AML-193 (cell line): ENCODE measurements at regions not wholly inside any gene's neighbourhood (a gene's known extent, or its start where the extent isn't known, plus 50 kb on each side); places are given as distances from the start of the nearest gene placed in this dataset.
A peak's percentile ranks its signal among the peaks of the same experiment; 100 is the strongest.
"Not testable (repeated sequence)": the region's sequence is repeated elsewhere in the genome, so short reads cannot be mapped to it uniquely, and the experiment has no call there.

Experiments
- DNase-seq, 2 experiments: peaks; one replicate each; lab custom pipeline; 2025; lab: John Stamatoyannopoulos, UW

DNA sequence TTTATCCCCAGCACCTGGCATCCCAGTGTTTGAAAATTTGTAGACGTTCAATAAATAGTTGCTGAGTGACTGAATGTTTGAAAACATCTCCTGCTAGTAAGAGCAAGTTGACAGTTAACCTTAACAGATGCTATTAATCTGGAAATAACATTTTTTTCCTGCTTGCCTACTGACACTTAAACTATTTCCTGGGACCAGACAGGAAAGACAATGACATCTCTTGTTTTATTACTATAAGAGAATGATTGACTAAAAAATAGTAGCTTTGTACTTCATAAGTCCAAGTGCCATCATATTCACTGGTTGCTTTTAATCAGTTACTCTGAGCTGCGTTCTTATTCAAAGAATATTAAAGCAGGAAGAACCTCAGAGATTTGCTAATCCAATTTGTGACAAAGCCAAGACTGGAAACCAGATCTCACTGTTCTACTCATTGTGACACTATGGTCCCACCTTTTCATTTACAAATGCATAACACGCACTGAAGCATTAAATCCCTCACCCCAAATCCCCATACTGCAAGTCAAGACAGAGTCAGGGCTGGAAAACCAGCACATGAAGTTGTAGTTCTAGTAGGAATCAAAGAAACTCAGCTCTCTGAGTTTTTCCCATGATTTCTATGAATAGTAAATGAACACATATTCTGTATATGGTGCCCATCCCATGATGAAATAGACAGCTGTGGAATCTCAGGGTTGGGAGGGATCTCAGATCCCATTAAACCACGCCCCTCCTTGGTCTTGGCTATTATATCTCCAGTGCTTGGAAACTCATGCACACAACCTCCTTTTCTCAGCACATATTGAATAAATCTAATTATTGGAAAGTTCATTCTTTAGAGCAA lies 212.7 kb upstream of the P2RY1 start:
- no peak for DNase-seq

DNA sequence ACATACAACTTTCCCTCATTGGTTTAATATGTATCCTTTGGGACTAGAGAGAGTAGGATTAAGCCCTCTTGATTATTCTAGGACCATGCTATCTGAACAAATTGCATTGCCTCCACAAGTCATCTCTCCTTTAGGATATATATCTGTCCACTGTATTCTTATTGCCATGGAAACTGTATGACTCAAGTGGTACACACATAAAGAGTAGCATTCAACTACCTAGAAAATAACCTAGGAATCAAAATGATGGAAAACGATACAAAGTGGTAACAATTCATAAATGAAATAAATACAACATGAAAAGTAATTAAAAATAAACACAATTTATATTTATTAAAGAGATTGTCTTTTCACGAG lies 212.1 kb upstream of the P2RY1 start:
- DNase-seq = no peak

DNA sequence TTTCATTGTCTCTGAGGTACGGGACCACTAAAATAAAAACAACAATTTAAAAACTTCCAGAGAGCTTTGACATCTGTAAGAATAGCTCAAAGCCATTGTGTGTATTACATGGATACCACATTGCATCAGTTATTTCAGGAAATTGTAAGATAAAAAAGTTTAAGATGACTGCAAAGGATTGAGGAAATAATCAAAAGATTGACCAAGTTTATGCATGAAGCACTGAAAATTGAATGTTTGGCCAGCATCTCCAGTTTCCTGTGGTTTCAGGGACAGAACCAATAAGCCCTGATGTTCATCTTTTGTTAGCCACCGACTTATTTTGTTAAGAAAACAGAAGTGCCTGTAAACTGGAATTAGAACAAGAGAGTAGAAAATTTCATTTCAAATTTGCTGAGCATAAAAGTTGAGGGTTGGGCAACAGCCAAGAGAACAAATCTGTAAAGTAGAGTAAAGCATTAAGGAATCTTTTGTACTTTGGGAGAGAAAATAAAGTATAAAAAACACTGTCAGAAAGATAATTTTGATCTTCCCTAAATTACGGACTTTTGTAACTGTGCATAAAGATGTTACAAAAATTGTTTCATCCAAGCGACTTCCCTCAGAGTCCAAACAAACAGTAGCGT lies 211.5 kb upstream of the P2RY1 start:
- DNase-seq = no peak

DNA sequence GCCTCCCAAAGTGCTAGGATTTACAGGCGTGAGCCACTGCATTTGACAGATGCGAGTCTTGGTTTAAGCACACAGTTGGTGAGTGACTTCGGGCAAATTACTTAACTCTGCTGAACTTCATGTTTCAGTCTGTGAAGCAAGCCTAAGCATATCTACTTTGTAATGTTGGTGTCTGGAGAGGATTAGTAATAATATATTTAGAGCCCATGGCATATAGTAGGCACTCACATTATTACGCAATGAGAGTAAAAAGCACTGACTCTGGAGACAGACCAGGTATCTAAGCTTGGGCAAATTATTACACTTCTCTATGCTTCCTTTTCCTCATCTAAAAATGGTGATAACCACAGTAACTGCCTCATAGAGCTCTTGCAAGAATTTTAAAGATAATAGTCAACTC lies 208.7 kb upstream of the P2RY1 start:
- no peak for DNase-seq

DNA sequence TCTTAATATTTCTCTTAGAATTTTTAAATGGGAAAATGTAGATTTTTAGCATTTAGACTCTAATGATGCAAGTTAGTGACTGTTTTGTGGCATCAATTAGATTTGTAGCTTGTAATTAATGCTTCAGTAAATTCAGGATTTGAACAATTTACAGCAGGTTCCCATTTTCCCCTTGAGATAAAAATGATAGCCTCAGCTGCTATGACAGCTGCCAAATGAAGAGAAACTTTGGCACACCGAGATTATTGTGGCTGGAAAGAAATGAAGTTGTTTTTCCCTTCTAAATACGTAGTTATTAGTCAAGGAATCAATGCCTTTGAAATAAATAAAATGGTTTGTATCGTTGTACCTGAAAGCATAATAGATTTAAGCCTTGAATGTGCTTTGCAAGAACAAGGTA lies 206.4 kb upstream of the P2RY1 start:
- DNase-seq = no peak

DNA sequence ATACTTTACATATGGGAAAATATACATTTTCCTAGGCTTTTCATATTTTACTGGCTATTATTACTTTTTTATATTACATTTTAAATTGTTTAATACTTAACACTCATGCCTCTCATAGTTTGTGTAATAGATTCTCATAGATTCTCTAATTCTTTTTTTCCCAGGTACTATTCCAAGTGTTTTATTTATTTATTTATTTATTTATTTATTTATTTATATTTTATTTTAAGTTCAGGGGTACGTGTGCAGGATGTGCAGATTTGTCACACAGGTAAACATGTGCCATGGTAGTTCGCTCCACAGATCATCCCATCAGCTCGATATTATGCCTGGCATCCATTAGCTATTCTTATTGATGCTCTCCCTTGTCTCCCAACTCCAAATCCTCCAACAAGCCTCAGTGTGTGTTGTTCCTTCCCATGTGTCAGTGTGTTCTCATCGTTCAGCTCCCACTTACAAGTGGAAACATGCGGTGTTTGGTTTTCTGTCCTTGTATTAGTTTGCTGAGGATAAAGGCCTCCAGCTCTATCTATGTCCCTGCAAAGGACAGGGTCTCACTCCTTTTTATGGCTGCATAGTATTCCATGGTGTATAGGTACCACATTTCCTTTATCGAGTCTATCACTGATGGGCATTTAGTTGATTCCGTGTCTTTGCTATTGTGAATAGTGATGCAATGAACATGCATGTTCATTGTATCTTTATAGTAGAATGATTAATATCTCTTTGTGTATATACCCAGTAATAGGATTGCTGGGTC lies 205.4 kb upstream of the P2RY1 start:
- DNase-seq = no peak

DNA sequence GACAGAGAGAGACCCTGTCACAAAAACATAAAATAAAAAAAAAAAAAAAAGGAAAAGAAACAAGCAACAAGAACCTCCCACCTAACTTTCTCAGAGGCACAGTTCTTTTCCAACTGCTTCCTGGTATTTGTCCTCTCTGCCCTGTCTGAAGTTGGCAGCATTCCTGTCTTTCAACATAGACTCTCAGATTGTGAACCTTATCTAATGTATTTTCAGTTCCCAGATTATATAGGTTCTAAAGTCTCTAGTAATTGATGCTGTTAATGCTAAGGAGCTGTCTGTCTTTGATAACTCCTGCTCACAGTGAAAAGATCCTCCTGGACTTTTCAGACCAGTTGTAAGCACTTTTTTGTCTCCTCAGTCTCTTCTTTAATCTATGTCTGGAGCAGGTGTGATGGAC lies 199.5 kb upstream of the P2RY1 start:
- no peak for DNase-seq

DNA sequence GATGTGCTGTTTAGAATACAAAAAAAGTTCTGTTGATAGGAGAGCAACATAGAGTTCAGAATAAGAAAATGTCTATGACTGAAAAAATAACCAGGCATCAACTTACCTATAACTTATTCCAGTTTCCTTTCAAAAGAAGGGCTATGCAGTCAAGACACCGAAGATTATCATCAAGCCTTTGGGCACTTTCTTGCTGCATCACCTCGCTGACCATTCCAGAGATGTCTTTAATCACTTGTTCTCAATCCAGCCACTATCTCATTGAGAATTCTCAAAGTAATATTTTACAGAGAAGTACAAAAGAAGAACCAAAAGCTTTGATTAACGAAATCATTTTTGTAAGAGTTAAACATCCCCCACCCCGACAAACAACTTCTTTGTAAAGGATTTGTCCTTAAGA lies 198.3 kb upstream of the P2RY1 start:
- DNase-seq = no peak

DNA sequence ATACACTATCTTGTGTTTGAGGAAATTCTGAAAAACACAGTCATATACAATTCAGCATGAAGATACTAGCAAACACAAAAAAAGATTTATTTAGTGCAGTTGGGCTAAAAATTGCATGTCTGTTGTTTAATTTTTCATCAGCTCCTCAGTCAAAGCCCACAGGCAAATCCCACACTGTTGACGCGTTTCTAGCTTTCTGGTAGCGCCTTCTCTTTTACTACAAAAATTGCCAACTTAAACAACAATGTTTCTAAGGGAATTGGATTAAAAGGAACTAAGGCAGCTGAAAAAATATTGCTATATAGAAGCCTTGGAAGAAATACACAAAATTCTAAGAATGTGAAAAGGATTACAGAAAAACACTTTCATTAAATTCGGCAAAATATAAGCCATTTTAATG lies 196.7 kb upstream of the P2RY1 start:
- no peak for DNase-seq

DNA sequence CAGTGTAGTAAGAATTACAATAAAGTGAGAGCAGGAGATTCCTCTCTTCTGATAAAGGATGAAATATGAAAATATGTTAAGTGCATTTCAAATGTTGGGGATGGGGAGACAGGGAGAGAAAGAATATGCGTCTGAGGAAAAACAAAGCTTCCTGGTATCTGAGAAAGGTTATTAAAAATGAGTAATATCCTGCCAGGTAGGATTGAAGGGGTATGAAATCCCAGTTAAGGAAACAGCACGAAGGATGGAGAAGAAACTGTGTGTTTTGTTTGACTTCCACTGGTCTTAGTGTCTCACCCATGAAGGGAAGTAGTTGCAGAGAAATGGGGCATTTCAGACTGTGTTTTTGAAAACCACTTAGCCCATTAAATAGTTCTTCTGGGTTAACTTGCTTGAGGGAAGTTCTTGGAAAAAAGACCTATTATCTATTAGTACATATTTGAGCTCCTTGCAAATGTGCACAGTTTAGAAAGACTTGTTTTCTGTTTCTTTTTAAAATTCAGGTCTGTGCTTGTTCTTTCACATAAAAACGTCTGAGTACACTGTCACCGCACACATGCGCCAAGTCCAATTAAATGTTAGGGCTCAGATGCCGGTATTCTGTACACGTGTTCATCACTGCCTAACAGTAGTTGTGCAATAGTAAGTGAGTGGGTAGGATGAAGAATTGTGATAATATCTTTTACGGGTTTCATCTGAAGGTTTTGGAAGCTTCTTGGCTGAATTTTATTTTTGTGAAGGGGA lies 196.1 kb upstream of the P2RY1 start:
- no peak for DNase-seq

DNA sequence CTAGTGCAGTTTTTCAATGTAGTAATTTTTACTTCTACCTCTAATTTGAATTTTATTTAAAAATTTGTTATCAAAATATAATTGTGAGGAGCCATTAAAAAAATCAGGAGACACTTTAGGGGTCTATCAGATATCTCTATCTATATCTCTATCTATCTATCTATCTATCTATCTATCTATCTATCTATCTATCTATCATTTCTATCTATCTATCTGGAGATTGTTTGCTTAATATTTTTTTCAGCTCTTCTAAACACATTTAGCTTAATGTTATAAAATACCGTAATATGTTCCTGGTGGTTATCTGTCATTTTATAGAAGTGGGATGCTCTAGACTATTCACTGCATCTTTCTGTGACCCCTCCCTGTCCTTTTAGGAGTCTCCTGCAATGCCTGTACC lies 193.7 kb upstream of the P2RY1 start:
- no peak for DNase-seq

DNA sequence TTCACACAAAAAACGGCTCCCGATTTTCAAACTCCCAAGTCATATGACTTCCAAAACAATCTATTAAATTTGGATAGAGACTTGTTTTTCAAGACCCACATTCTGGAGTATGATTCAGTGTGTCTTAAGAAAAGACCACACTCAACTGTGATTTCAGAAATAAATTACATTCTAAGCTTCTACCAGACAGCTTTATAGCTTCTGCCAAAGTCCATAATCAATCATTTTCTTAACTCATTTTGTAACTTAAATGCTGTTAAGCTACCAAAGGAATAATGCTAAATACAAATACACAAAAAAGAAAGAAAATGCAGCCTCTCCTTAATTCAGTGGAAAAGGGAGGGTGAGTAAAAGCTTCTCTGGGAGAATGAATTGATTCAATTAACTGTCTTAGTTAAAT lies 192.3 kb upstream of the P2RY1 start:
- no peak for DNase-seq

DNA sequence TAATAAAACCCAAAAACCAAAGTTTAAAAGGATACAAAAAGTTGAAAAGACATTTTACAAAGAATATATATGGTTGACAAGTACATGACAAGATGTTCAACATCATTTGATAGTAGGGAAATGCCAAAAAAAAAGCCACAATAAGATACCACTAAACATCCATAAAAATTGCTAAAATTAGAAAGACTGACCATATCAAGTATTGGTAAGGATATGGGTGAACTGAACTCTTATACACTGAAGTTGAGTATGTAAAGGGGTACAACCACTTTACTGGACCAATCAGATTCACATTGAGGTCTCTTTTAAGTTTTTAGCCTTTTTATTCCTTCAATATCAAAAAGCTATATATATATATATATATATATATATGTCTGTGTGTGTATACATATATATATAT lies 190.5 kb upstream of the P2RY1 start:
- no peak for DNase-seq

DNA sequence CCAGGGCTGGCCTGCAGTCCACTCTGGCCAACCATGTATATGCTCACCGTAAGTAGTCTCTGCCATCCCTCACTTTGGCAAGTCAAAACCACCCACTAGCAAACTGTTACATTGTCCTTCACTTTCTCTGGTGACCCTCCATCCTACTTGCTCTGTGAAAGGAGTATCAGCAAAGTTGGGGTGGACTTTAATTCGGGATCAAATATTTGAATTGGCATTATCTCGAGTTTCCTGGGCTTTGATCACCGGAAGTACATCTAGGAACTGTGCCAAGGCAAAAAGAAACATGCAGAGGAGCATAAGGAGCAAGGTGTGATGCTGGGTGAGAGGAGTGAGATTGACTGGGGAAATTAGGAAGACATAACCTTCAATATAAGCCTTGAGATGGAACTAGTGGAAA lies 188.9 kb upstream of the P2RY1 start:
- DNase-seq = no peak

DNA sequence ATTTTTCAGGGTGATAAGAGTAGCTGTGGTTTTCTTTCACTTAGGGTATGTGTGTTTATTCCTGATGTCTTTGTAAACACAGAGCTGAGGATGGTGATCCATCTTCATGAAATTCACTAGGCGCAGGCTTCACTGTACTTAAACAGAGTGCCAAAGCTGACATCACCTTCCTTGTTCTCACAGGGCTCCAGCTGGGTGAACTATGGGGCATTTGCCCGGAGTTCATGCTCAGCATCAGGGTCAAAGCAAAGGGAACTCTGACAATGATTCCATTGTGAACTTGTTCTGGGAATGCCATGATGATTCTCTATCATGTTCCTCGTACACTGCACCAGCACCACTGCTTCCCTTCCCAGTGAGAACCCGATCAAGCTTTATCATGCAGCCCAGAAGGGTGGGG lies 184.8 kb upstream of the P2RY1 start:
- DNase-seq = no peak

DNA sequence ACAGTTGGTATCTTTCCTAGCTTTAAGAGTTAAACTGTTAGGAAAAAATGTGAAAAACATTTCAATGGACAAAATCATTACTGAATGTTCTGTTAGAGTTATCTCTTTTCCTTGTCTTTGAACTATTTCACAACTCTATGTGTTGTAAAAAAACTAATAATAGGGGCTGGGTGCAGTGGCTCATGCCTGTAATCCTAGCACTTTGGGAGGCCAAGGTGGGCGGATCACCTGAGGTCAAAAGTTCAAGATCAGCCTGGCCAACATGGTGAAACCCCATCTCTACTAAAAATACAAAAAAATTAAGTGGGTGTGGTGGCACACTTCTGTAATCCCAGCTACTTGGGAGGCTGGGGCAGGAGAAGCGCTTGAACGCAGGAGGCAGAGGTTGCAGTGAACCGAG lies 184.0 kb upstream of the P2RY1 start:
- not testable (repeated sequence) for DNase-seq

DNA sequence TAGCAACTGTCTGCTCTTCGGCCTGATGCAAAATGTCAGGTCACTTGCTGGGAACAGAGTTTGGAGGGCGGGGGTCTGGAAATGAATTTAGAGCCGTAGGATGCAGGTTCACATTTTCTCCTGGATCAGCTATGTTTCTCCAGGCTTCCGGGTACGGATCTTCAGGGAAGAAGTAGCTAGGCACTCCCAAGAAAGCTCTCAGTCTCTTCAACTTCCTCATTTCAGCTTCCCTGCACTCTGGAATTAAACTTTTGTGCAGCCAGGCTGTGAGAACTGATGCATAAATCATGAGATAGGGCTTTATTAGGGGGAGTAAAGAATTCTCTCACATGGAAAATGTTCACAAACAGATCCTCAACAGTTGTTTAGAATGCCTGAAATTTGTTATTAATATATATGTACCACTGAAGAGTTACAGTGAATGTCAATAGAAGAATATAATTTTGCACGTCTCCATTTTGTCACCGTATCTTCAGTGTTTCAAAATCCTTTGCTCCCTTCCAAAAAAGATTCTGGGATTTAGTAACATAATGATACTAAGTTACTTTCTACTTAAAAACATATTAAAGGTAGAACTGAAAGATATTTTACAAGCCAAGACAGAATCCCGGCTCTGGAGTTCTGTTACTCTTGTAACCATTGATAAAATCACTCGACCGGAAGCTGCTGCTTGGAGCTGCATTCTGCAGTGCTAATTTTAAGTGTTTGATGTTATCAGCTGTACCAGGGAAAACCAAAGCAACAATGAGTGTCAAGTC lies 178.5 kb upstream of the P2RY1 start:
- DNase-seq = peak; percentile 60 to 66

DNA sequence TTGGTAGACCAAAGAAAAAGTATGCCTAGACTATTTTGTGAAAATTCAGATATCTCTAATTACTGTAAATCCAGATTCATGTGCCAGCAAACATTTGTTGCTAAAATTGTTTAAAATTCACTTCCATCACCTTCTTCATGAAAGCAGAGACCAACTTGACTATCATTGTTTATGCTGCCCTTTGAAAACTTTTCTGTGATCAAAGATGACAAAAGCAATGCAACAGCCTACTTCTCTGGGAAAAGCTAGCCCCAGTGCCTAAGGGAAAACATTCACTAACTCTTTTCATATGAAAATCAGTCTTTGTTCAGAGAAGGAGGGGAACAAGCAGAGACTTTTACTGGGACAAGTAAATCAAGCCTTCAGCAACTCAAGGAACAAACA lies 178.0 kb upstream of the P2RY1 start:
- DNase-seq = no peak

DNA sequence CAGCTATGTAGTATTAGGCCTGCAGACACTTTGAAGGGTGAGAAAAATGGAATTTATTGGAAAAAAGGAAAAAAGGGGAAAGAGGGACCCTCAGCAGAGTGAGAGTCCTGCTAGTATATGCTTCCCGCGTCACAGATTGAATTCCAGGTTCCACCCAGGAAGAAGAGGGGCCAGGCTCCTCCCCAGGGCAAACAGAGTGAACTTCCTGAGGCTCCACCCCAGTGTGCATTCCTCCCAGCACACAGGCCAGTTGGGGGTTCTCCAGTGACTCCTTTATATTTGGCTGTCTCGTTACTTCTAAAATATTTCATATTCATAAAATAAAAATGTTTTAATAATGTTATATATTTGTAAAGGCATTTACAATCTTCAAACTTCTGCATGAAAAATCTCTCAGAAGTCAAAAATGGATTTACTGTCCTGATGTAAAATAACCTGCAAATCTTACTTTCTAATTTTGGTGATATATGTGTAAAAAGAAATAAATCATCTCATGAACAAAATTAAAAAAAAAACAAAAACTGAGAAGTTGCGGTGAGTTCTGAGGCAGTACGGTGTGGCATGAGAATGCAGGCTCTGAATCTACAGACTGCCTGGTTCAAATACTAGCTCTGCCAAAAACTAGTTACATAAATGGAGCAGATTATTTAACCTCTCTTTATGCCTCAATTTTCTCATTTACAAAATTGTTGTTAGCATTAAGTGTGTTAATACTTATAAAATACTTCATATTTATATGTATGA lies 175.8 kb upstream of the P2RY1 start:
- no peak for DNase-seq

DNA sequence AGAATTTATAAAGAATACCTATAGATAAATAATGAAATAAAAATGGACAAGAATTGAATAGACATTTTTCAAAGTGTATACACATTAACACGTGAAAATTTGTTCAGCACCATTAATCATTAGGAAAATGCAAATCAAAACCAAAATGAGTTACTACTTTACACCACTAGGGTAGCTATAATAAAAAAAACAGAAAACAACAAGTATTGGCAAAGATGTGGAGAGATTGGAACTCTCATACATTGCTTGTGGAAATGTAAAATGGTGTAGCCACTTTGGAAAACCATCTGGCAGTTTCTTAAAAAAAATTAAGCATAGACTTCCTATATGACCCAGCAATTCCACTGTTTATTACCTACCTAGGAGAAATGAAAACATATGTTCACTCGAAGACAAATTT lies 172.8 kb upstream of the P2RY1 start:
- DNase-seq = no peak

DNA sequence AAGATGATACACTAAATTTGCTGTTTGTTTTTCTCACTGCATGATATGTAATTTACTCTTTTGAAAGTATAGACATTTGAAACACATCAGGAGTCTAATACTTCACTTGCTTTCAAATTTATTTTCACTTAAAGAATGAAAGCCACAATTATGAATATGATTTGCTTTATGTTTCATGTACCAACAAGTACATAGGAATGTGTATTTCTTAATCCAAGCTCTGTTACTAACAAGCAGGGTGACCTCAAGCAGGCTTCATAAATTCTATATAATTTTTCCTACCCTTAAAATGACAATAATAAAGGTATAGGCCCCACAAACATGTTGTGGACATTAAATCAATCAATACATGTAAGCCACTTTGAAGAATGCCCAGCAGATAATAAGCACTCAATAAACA lies 170.2 kb upstream of the P2RY1 start:
- no peak for DNase-seq
